ENCODE measurements at regions not wholly inside any gene's neighbourhood (a gene's known extent, or its start where the extent isn't known, plus 50 kb on each side); places are given as distances from the start of the nearest gene placed in this dataset.

DNA sequence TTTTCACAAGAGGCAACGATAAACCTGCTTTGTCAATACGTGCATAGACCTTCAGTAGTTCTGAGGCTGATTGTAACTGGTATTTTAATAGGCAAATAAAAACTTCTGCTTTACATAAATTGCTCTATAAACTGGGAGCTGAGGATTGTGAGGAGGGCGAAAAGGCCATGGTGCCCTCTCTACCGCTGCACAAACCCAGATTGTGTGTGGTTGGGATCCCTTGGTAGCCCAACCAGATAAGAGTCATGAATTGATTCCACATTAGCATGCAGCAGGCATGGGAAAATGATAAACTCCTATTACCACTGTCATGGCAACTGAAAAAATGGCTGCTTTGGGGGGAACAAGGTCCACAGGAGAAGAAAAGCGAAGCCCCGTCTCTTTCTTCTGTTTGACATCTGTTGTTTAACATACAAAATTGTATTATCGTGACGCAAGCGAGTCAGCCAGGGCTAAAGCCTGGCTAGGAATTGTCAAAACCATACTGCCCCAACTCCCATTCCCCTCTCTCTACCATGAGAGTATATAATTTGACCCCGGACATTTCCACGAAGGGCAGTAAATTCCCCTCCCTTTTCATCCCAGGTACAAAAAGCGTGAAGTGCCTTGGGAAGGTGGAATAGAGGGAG is 157.8 kb upstream of the SALL4 start:
- TF ChIP-seq, protein P1, sequence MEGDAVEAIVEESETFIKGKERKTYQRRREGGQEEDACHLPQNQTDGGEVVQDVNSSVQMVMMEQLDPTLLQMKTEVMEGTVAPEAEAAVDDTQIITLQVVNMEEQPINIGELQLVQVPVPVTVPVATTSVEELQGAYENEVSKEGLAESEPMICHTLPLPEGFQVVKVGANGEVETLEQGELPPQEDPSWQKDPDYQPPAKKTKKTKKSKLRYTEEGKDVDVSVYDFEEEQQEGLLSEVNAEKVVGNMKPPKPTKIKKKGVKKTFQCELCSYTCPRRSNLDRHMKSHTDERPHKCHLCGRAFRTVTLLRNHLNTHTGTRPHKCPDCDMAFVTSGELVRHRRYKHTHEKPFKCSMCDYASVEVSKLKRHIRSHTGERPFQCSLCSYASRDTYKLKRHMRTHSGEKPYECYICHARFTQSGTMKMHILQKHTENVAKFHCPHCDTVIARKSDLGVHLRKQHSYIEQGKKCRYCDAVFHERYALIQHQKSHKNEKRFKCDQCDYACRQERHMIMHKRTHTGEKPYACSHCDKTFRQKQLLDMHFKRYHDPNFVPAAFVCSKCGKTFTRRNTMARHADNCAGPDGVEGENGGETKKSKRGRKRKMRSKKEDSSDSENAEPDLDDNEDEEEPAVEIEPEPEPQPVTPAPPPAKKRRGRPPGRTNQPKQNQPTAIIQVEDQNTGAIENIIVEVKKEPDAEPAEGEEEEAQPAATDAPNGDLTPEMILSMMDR (IDR thresholded peaks at IDR 0.05) = no peak
- DNase-seq (ENCODE audit: low spot score) = no peak
- no peak for ATAC-seq (ENCODE audit: low FRiP score)

DNA sequence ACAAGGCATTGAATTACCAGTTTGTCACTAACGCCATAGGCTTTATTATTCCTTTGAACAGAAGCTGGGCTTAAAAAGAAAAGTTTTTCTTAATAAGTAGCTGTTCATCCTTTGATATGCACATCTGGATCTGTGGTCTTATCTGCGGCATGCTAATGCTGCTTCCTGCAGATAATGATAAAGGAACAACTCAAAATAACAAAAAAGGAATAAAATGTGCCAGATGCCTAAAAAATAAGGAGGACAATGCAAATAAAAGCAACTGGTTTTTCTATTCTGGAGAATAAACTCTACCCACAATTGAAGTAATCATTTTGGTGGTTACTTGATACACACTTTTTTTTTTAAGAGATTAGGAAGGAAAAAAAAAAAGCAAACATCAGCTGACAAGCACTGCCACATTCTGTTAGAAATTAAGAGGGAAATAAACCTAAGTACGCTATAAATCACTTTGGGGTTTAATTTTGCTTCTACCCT is 156.8 kb upstream of the SALL4 start:
- no peak for ATAC-seq (ENCODE audit: low FRiP score)
- TF ChIP-seq, protein P1 (IDR thresholded peaks at IDR 0.05) = no peak

DNA sequence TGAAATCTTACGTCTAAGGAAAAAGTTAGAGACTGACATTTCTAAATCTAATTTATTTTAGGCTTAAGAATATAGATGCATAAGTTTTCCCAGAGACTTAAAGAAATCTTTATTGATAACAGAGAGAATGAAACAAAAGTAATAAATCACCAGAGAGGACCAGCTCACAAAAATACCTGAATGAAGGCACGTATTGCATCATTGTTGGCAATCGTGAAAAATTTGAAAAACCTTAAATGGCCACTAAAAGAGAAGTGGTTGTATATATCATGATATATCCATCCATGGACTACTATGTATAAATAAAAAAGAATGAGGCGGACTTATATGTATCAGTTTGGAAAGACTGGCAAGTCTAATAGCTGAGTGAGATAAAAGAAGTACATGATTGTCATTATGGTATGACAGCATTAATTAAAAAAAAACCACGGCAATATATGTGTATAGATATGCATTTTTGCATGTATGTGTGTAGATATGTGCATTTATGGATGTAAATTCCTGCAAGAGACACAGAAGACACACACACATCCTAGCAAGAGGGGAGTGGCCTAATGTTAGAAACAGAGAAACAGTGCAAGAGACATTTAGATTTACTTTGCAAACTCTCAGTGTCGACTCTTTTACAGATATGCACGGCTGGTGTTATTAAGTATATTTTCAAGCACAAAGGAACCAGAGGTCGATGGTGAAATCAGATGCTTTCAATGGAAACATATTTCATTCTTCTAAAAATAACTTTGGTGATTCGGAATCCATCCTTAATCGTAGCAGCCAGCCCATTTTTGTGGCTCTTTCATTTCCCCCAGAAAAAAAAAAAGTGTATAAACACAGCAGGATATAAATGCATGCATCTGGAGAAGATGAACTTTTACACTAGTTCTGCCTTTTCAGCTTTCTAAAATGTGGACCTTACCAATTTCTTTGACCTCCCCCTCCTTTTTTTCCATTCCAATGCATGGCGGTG is 156.1 kb upstream of the SALL4 start:
- TF ChIP-seq, protein P1 (IDR thresholded peaks at IDR 0.05) = no peak
- DNase-seq (ENCODE audit: low spot score) (no peak), ATAC-seq (ENCODE audit: low FRiP score) (no peak)

More for the DNA sequence above, 156.8 kb upstream of the SALL4 start:
- DNase-seq (ENCODE audit: low spot score) = no peak

DNA sequence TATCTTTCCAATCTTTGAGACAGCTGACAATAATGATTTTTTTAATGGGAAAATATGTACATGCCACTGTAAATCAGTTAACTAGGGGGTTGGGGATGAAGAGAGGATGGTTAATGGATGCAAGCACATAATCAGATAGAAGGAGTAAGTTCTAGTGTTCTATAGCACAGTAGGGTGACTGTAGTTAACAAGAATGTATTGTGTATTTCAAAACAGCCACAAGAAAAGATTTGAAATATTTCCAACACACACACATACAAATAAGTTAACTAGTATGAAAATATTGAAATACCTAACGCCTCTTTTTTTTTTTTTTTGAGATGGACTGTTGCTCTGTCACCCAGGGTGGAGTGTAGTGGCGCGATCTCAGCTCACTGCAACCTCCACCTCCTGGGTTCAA is 153.4 kb upstream of the SALL4 start:
- DNase-seq (ENCODE audit: low spot score) (no peak), ATAC-seq (ENCODE audit: low FRiP score) (no peak)
- TF ChIP-seq, protein P1 (IDR thresholded peaks at IDR 0.05) = no peak

DNA sequence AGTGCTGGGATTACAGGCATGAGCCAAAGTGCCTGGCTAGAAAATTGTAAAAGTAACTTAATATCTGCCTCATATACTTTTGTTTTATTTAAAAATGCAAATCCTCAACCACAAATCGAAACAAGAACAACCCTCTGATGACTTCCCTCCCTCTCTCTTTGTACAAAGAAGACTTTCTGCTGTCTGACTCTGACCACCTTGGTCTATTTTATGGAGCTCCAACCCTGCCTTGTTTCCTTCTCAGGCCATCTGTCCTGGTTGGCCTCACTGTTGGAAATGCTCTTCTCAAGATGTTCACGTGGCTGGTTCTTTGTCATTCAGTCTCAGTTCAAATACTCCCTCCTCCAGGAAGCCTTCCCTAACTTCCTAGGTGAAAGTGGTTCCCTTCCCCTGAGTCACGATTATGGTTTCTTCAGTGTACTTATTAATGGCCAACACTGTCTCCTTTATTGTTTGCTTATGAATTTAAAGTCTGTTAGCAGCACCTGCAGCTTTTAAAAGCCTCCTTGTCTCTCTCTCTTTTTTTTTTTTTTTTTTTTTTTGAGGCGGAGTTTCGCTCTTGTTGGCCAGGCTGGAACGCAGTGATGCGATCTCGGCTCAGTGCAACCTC is 151.5 kb upstream of the SALL4 start:
- ATAC-seq (ENCODE audit: low FRiP score) (no peak), DNase-seq (ENCODE audit: low spot score) (no peak)
- TF ChIP-seq, protein P1 (IDR thresholded peaks at IDR 0.05) = no peak

DNA sequence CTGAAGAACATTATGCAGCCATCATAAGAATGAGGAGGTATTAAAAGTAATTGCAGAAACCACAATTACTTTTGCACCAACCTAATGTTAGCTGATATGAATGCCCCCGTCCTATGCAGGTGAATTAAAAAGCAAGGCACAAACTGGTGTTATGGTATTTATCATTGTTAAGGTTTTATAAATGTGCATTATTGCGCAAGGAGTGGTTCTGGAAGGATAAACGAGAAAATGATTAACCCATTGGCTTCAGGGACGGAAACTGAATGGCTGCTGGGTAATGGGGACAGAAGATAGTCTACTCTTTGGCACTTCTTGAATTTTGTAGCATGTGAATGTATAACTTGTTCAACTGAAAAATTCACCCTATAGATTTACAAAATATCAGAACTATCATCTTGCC is 148.6 kb upstream of the SALL4 start:
- TF ChIP-seq, protein P1 (IDR thresholded peaks at IDR 0.05) = no peak
- no peak for DNase-seq (ENCODE audit: low spot score)
- no peak for ATAC-seq (ENCODE audit: low FRiP score)
